ENCODE measurements at regions not wholly inside any gene's neighbourhood (a gene's known extent, or its start where the extent isn't known, plus 50 kb on each side); places are given as distances from the start of the nearest gene placed in this dataset.

DNA sequence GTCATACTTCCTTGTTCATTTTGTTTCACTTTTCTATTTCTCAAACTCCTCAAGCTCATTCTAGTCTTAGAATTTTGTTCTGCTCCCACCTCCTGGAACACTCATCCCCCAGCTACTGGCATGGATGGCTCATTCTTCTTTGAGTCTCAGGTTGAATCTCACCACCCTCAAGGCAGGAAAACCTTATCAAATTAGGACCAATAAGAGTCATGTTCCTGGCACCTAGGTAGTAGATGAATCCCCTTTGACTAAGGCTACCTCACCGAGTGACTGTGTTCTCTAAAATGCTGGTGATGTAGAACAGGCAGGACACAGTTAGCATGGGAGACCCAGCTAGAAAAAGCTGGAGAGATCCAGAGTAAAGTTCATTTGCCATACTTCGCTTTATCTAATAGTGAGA, 1050.8 kb upstream of the EEF2KMT start:
- ATAC-seq (ENCODE audit: low read depth in 2 of 2) (no peak), DNase-seq (no peak)
- Mint-ChIP-seq H3K4me3 (no peak overlapping the region), H3K27me3 (no peaks in the 10 kb centered on the region), H3K4me1 (no peaks in the 10 kb centered on the region), H3K9me3 (peaks cover 0 to 12% (median 5%) of the 10 kb centered on the region in 7 donors), H3K27ac (no peak overlapping the region), H3K36me3 (no peaks in the 10 kb centered on the region)
- Histone ChIP-seq H3K4me3 (ENCODE audit: low read depth, low read length) (no peak overlapping the region), H3K27ac (ENCODE audit: insufficient read depth, low read length, poor library complexity, severe bottlenecking) (no peak overlapping the region), H3K36me3 (ENCODE audit: control insufficient read depth, insufficient read depth, low read length) (no peaks in the 10 kb centered on the region), H3K27me3 (ENCODE audit: control insufficient read depth, insufficient read depth, low read length) (no peaks in the 10 kb centered on the region), H3K4me1 (ENCODE audit: control insufficient read depth, insufficient read depth, low read length, poor library complexity, severe bottlenecking) (no peaks in the 10 kb centered on the region), H3K9me3 (ENCODE audit: control insufficient read depth in 2 of 2, low read length in 2 of 2) (no peaks in the 10 kb centered on the region)

GRCh38 chr16:6146874-6147425, 1049.4 kb upstream of the EEF2KMT start:
- H3K27me3 Mint-ChIP-seq: no peaks in the 10 kb centered on the region

GRCh38 chr16:6146356-6146755, 1048.8 kb upstream of the EEF2KMT start:
- no peaks in the 10 kb centered on the region for H3K27me3 ChIP-seq (ENCODE audit: control insufficient read depth, insufficient read depth, low read length)
- H3K27me3 Mint-ChIP-seq: no peaks in the 10 kb centered on the region
- no peaks in the 10 kb centered on the region for H3K9me3 ChIP-seq (ENCODE audit: control insufficient read depth in 2 of 2, low read length in 2 of 2)
- H3K4me1 ChIP-seq (ENCODE audit: control insufficient read depth, insufficient read depth, low read length, poor library complexity, severe bottlenecking): no peaks in the 10 kb centered on the region
- no peak overlapping the region for H3K27ac ChIP-seq (ENCODE audit: insufficient read depth, low read length, poor library complexity, severe bottlenecking)
- H3K4me1 Mint-ChIP-seq: no peaks in the 10 kb centered on the region
- no peaks in the 10 kb centered on the region for H3K36me3 ChIP-seq (ENCODE audit: control insufficient read depth, insufficient read depth, low read length)
- no peak overlapping the region for H3K27ac Mint-ChIP-seq
- no peak overlapping the region for H3K4me3 Mint-ChIP-seq
- ATAC-seq (ENCODE audit: low read depth in 2 of 2): no peak
- no peak for DNase-seq
- H3K36me3 Mint-ChIP-seq: no peaks in the 10 kb centered on the region
- H3K9me3 Mint-ChIP-seq: peaks cover 0 to 22% (median 11%) of the 10 kb centered on the region in 7 donors
- no peak overlapping the region for H3K4me3 ChIP-seq (ENCODE audit: low read depth, low read length)

More at GRCh38 chr16:6146874-6147425, 1049.4 kb upstream of the EEF2KMT start:
- no peaks in the 10 kb centered on the region for H3K9me3 ChIP-seq (ENCODE audit: control insufficient read depth in 2 of 2, low read length in 2 of 2)
- no peaks in the 10 kb centered on the region for H3K27me3 ChIP-seq (ENCODE audit: control insufficient read depth, insufficient read depth, low read length)
- peaks cover 0 to 21% (median 11%) of the 10 kb centered on the region in 7 donors for H3K9me3 Mint-ChIP-seq
- H3K4me1 Mint-ChIP-seq: no peaks in the 10 kb centered on the region
- H3K27ac ChIP-seq (ENCODE audit: insufficient read depth, low read length, poor library complexity, severe bottlenecking): no peak overlapping the region
- H3K27ac Mint-ChIP-seq: no peak overlapping the region
- no peak for DNase-seq
- no peaks in the 10 kb centered on the region for H3K36me3 Mint-ChIP-seq
- H3K4me3 ChIP-seq (ENCODE audit: low read depth, low read length): no peak overlapping the region
- H3K4me1 ChIP-seq (ENCODE audit: control insufficient read depth, insufficient read depth, low read length, poor library complexity, severe bottlenecking): no peaks in the 10 kb centered on the region
- no peaks in the 10 kb centered on the region for H3K36me3 ChIP-seq (ENCODE audit: control insufficient read depth, insufficient read depth, low read length)
- no peak overlapping the region for H3K4me3 Mint-ChIP-seq
- no peak for ATAC-seq (ENCODE audit: low read depth in 2 of 2)

DNA sequence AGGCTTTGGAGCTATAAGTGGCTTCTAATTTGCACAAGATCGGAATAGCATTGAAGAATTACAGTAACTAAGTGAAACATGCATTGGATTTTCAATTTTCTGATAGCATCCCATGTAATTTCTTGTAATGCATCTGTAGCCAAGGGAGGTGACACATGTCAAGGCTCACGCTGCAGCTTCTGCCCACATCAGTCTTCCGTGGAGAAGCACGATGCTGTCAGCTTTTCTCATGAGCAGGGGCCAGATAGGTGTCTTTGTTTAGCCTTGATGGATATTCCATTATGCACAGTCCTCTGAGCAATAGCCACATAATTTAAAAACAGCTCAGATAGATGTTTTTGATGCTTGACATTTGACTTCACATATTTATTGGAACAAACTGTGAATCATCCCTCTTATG, 1046.9 kb upstream of the EEF2KMT start:
- no peak overlapping the region for H3K27ac ChIP-seq (ENCODE audit: insufficient read depth, low read length, poor library complexity, severe bottlenecking)
- Mint-ChIP-seq H3K27me3 (no peaks in the 10 kb centered on the region), H3K9me3 (peaks cover 2 to 27% (median 11%) of the 10 kb centered on the region in 7 donors), H3K36me3 (no peaks in the 10 kb centered on the region), H3K4me3 (no peak overlapping the region), H3K4me1 (no peaks in the 10 kb centered on the region), H3K27ac (no peak overlapping the region)
- H3K4me1 ChIP-seq (ENCODE audit: control insufficient read depth, insufficient read depth, low read length, poor library complexity, severe bottlenecking): no peaks in the 10 kb centered on the region
- no peak overlapping the region for H3K4me3 ChIP-seq (ENCODE audit: low read depth, low read length)
- H3K27me3 ChIP-seq (ENCODE audit: control insufficient read depth, insufficient read depth, low read length): no peaks in the 10 kb centered on the region
- ATAC-seq (ENCODE audit: low read depth in 2 of 2): no peak
- H3K36me3 ChIP-seq (ENCODE audit: control insufficient read depth, insufficient read depth, low read length): no peaks in the 10 kb centered on the region
- no peak for DNase-seq
- H3K9me3 ChIP-seq (ENCODE audit: control insufficient read depth in 2 of 2, low read length in 2 of 2): no peaks in the 10 kb centered on the region

DNA sequence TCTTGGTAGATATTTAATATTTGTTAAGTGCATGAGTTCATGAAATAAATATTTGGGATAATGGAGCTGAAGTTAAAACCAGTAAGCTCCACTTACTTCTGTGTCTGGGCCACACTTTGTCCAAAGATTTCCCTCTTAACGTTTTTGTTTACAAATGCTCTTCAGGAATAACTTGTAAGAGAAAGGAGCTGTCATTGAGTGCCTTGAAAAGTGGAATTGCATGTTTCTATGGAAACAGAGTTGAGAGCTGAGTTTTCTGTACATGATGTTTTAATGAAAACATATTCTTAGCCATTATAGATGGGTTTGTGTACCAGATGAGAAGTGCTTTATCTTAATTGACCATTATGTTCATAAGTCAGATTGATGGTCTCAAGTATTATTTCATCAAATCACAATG, 1045.4 kb upstream of the EEF2KMT start:
- no peak overlapping the region for H3K27ac Mint-ChIP-seq

GRCh38 chr16:6133009-6133557, 1035.5 kb upstream of the EEF2KMT start:
- Histone ChIP-seq H3K4me3 (ENCODE audit: low read depth, low read length) (no peak overlapping the region), H3K9me3 (ENCODE audit: control insufficient read depth in 2 of 2, low read length in 2 of 2) (no peaks in the 10 kb centered on the region)

More for the DNA sequence above, 1045.4 kb upstream of the EEF2KMT start:
- H3K27ac ChIP-seq (ENCODE audit: insufficient read depth, low read length, poor library complexity, severe bottlenecking): no peak overlapping the region
- H3K27me3 Mint-ChIP-seq: no peaks in the 10 kb centered on the region
- DNase-seq (no peak), ATAC-seq (ENCODE audit: low read depth in 2 of 2) (no peak)
- H3K9me3 ChIP-seq (ENCODE audit: control insufficient read depth in 2 of 2, low read length in 2 of 2): no peaks in the 10 kb centered on the region
- no peaks in the 10 kb centered on the region for H3K4me1 Mint-ChIP-seq
- H3K36me3 Mint-ChIP-seq: no peaks in the 10 kb centered on the region
- no peak overlapping the region for H3K4me3 Mint-ChIP-seq
- H3K4me1 ChIP-seq (ENCODE audit: control insufficient read depth, insufficient read depth, low read length, poor library complexity, severe bottlenecking): no peaks in the 10 kb centered on the region
- peaks cover 3 to 27% (median 11%) of the 10 kb centered on the region in 7 donors for H3K9me3 Mint-ChIP-seq
- H3K27me3 ChIP-seq (ENCODE audit: control insufficient read depth, insufficient read depth, low read length): no peaks in the 10 kb centered on the region
- H3K4me3 ChIP-seq (ENCODE audit: low read depth, low read length): no peak overlapping the region
- no peaks in the 10 kb centered on the region for H3K36me3 ChIP-seq (ENCODE audit: control insufficient read depth, insufficient read depth, low read length)

DNA sequence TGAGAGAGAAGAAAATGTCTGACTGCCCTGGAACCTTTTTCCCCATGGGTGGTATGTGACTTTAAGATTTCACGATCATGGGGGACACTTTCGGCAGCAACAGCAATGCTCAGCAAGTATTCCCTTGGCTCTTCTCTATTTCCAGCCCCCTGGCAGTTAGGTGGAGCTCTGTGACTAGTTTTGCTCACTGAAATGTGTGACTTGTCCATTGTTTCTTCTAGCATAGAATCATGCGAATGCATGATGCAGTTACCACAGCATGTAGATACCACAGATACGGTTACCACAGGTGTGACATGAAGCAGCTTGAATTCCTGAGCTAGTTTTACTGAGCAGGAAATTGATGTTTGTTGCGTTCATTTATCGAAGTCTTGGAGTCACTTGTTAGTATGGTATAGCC, 1034.5 kb upstream of the EEF2KMT start:
- no peaks in the 10 kb centered on the region for H3K4me1 ChIP-seq (ENCODE audit: control insufficient read depth, insufficient read depth, low read length, poor library complexity, severe bottlenecking)
- H3K27me3 ChIP-seq (ENCODE audit: control insufficient read depth, insufficient read depth, low read length): no peaks in the 10 kb centered on the region
- H3K36me3 ChIP-seq (ENCODE audit: control insufficient read depth, insufficient read depth, low read length): no peaks in the 10 kb centered on the region
- Mint-ChIP-seq H3K36me3 (no peaks in the 10 kb centered on the region), H3K9me3 (peaks cover 0 to 23% (median 13%) of the 10 kb centered on the region in 7 donors), H3K4me3 (no peak overlapping the region), H3K27me3 (no peaks in the 10 kb centered on the region), H3K4me1 (peaks cover 0 to 3% (median 0%) of the 10 kb centered on the region in 4 donors), H3K27ac (no peak overlapping the region)
- DNase-seq: no peak
- H3K9me3 ChIP-seq (ENCODE audit: control insufficient read depth in 2 of 2, low read length in 2 of 2): no peaks in the 10 kb centered on the region
- H3K27ac ChIP-seq (ENCODE audit: insufficient read depth, low read length, poor library complexity, severe bottlenecking): no peak overlapping the region
- H3K4me3 ChIP-seq (ENCODE audit: low read depth, low read length): no peak overlapping the region
- no peak for ATAC-seq (ENCODE audit: low read depth in 2 of 2)

More at GRCh38 chr16:6133009-6133557, 1035.5 kb upstream of the EEF2KMT start:
- Mint-ChIP-seq H3K4me1 (peaks cover 0 to 3% (median 0%) of the 10 kb centered on the region in 4 donors), H3K9me3 (peaks cover 0 to 23% (median 13%) of the 10 kb centered on the region in 7 donors), H3K27me3 (no peaks in the 10 kb centered on the region), H3K36me3 (no peaks in the 10 kb centered on the region), H3K27ac (no peak overlapping the region), H3K4me3 (no peak overlapping the region)
- no peak for DNase-seq
- Histone ChIP-seq H3K4me1 (ENCODE audit: control insufficient read depth, insufficient read depth, low read length, poor library complexity, severe bottlenecking) (no peaks in the 10 kb centered on the region), H3K27ac (ENCODE audit: insufficient read depth, low read length, poor library complexity, severe bottlenecking) (no peak overlapping the region), H3K27me3 (ENCODE audit: control insufficient read depth, insufficient read depth, low read length) (no peaks in the 10 kb centered on the region), H3K36me3 (ENCODE audit: control insufficient read depth, insufficient read depth, low read length) (no peaks in the 10 kb centered on the region)
- ATAC-seq (ENCODE audit: low read depth in 2 of 2): no peak

GRCh38 chr16:6131526-6132050, 1034.0 kb upstream of the EEF2KMT start:
- H3K4me1 ChIP-seq (ENCODE audit: control insufficient read depth, insufficient read depth, low read length, poor library complexity, severe bottlenecking): no peaks in the 10 kb centered on the region
- no peak overlapping the region for H3K27ac Mint-ChIP-seq

More at GRCh38 chr16:6131526-6132050, 1034.0 kb upstream of the EEF2KMT start:
- peaks cover 0 to 23% (median 13%) of the 10 kb centered on the region in 7 donors for H3K9me3 Mint-ChIP-seq
- Histone ChIP-seq H3K27ac (ENCODE audit: insufficient read depth, low read length, poor library complexity, severe bottlenecking) (no peak overlapping the region), H3K36me3 (ENCODE audit: control insufficient read depth, insufficient read depth, low read length) (no peaks in the 10 kb centered on the region), H3K27me3 (ENCODE audit: control insufficient read depth, insufficient read depth, low read length) (no peaks in the 10 kb centered on the region), H3K9me3 (ENCODE audit: control insufficient read depth in 2 of 2, low read length in 2 of 2) (no peaks in the 10 kb centered on the region), H3K4me3 (ENCODE audit: low read depth, low read length) (no peak overlapping the region)
- H3K36me3 Mint-ChIP-seq: no peaks in the 10 kb centered on the region
- DNase-seq: no peak
- no peaks in the 10 kb centered on the region for H3K27me3 Mint-ChIP-seq
- no peak overlapping the region for H3K4me3 Mint-ChIP-seq
- ATAC-seq (ENCODE audit: low read depth in 2 of 2): no peak
- H3K4me1 Mint-ChIP-seq: no peaks in the 10 kb centered on the region
